SJCRH30 (cell line): ENCODE measurements at regions not wholly inside any gene's neighbourhood (a gene's known extent, or its start where the extent isn't known, plus 50 kb on each side); places are given as distances from the start of the nearest gene placed in this dataset.
"Not testable (repeated sequence)": the region's sequence is repeated elsewhere in the genome, so short reads cannot be mapped to it uniquely, and the experiment has no call there.

Source experiments
- DNase-seq, 2 experiments: peaks; one replicate each; pipeline ENCODE4 v3.0.0-alpha.2; 2015 to 2020
- H3K27ac ChIP-seq: fragments of 250-450 bp; sonication (Bioruptor Pico); 2 replicates; pipeline ENCODE4 v1.5.1; 2020; ENCODE audit warnings: mild to moderate bottlenecking, moderate library complexity
- H3K27me3 ChIP-seq: fragments of 250-450 bp; sonication (Bioruptor Pico); 2 replicates; pipeline ENCODE4 v1.5.1; 2020; ENCODE audit warnings: mild to moderate bottlenecking, moderate library complexity
- H3K36me3 ChIP-seq: fragments of 250-450 bp; sonication (Bioruptor Pico); 2 replicates; pipeline ENCODE4 v1.5.1; 2020; ENCODE audit warnings: mild to moderate bottlenecking, moderate library complexity
- H3K4me1 ChIP-seq: fragments of 250-450 bp; sonication (Bioruptor Pico); 2 replicates; pipeline ENCODE4 v1.5.1; 2020; ENCODE audit warnings: mild to moderate bottlenecking, moderate library complexity
- H3K4me3 ChIP-seq: fragments of 250-450 bp; sonication (Bioruptor Pico); 2 replicates; pipeline ENCODE4 v1.5.1; 2020; ENCODE audit warnings: mild to moderate bottlenecking, moderate library complexity
- H3K9me3 ChIP-seq: fragments of 250-450 bp; sonication (Bioruptor Pico); replicated peaks from 2 replicates; pipeline ENCODE4 v1.5.1; 2020; ENCODE audit warnings: mild to moderate bottlenecking, moderate library complexity

- no peak overlapping the region for H3K27ac ChIP-seq
- no peaks in the 10 kb centered on the region for H3K4me1 ChIP-seq
- H3K36me3 ChIP-seq, result no peaks in the 10 kb centered on the region
- no peak for DNase-seq
- no peaks in the 10 kb centered on the region for H3K9me3 ChIP-seq
- H3K27me3 ChIP-seq, result no peaks in the 10 kb centered on the region
- no peak overlapping the region for H3K4me3 ChIP-seq
Observed at GRCh38 chr6:167746390-167746907, 80.3 kb upstream of the AFDN start.

- Histone ChIP-seq H3K4me3 (no peak overlapping the region), H3K36me3 (no peaks in the 10 kb centered on the region), H3K27me3 (no peaks in the 10 kb centered on the region), H3K4me1 (no peaks in the 10 kb centered on the region), H3K27ac (no peak overlapping the region), H3K9me3 (no peaks in the 10 kb centered on the region)
- no peak for DNase-seq
Observed at GRCh38 chr6:167746975-167747374, 79.7 kb upstream of the AFDN start.

- Histone ChIP-seq H3K4me1 (no peaks in the 10 kb centered on the region), H3K9me3 (no peaks in the 10 kb centered on the region), H3K27me3 (no peaks in the 10 kb centered on the region), H3K4me3 (no peak overlapping the region), H3K36me3 (no peaks in the 10 kb centered on the region), H3K27ac (no peak overlapping the region)
- DNase-seq, result no peak
Observed at GRCh38 chr6:167747645-167748044, 79.1 kb upstream of the AFDN start.

- no peak overlapping the region for H3K4me3 ChIP-seq
- H3K36me3 ChIP-seq, result no peaks in the 10 kb centered on the region
- no peak for DNase-seq
- no peaks in the 10 kb centered on the region for H3K27me3 ChIP-seq
- H3K9me3 ChIP-seq, result no peaks in the 10 kb centered on the region
- H3K4me1 ChIP-seq, result no peaks in the 10 kb centered on the region
- H3K27ac ChIP-seq, result no peak overlapping the region
Observed at GRCh38 chr6:167748046-167748445, 78.7 kb upstream of the AFDN start.

GRCh38 chr6:167748458-167749379 is 78.0 kb upstream of the AFDN start:
- Histone ChIP-seq H3K27ac (no peak overlapping the region), H3K4me3 (no peak overlapping the region), H3K36me3 (no peaks in the 10 kb centered on the region), H3K4me1 (no peaks in the 10 kb centered on the region), H3K27me3 (no peaks in the 10 kb centered on the region), H3K9me3 (no peaks in the 10 kb centered on the region)
- no peak for DNase-seq

GRCh38 chr6:167750956-167751358 is 75.8 kb upstream of the AFDN start:
- Histone ChIP-seq H3K27ac (no peak overlapping the region), H3K27me3 (no peaks in the 10 kb centered on the region), H3K36me3 (no peaks in the 10 kb centered on the region), H3K4me1 (no peaks in the 10 kb centered on the region), H3K4me3 (no peak overlapping the region), H3K9me3 (no peaks in the 10 kb centered on the region)
- DNase-seq, result no peak

GRCh38 chr6:167751579-167752115 is 75.1 kb upstream of the AFDN start:
- H3K4me3 ChIP-seq, result no peak overlapping the region
- H3K4me1 ChIP-seq, result no peaks in the 10 kb centered on the region
- no peak for DNase-seq
- H3K9me3 ChIP-seq, result no peaks in the 10 kb centered on the region
- H3K27ac ChIP-seq, result no peak overlapping the region
- no peaks in the 10 kb centered on the region for H3K36me3 ChIP-seq
- no peaks in the 10 kb centered on the region for H3K27me3 ChIP-seq

GRCh38 chr6:167753281-167753680 is 73.4 kb upstream of the AFDN start:
- not testable (repeated sequence) for H3K27me3 ChIP-seq, H3K4me3 ChIP-seq, H3K4me1 ChIP-seq, H3K36me3 ChIP-seq, H3K9me3 ChIP-seq, DNase-seq, H3K27ac ChIP-seq

GRCh38 chr6:167754691-167755090 is 72.0 kb upstream of the AFDN start:
- H3K36me3 ChIP-seq, result no peaks in the 10 kb centered on the region
- DNase-seq, result no peak
- H3K4me1 ChIP-seq, result no peaks in the 10 kb centered on the region
- no peak overlapping the region for H3K27ac ChIP-seq
- H3K27me3 ChIP-seq, result no peaks in the 10 kb centered on the region
- no peak overlapping the region for H3K4me3 ChIP-seq
- H3K9me3 ChIP-seq, result no peaks in the 10 kb centered on the region

GRCh38 chr6:167755461-167755860 is 71.2 kb upstream of the AFDN start:
- H3K27ac ChIP-seq, result no peak overlapping the region
- H3K9me3 ChIP-seq, result no peaks in the 10 kb centered on the region
- H3K27me3 ChIP-seq, result no peaks in the 10 kb centered on the region
- H3K36me3 ChIP-seq, result no peaks in the 10 kb centered on the region
- no peak overlapping the region for H3K4me3 ChIP-seq
- no peaks in the 10 kb centered on the region for H3K4me1 ChIP-seq
- DNase-seq, result no peak

GRCh38 chr6:167756597-167756996 is 70.1 kb upstream of the AFDN start:
- DNase-seq, result no peak
- H3K27ac ChIP-seq, result no peak overlapping the region

GRCh38 chr6:167757249-167757648 is 69.5 kb upstream of the AFDN start:
- Histone ChIP-seq H3K4me1 (no peaks in the 10 kb centered on the region), H3K27ac (no peak overlapping the region), H3K27me3 (peaks cover 10% of the 10 kb centered on the region; the same call in 1 of the 2 replicates), H3K4me3 (no peak overlapping the region), H3K36me3 (no peaks in the 10 kb centered on the region), H3K9me3 (no peaks in the 10 kb centered on the region)
- no peak for DNase-seq

More at GRCh38 chr6:167756597-167756996, 70.1 kb upstream of the AFDN start:
- Histone ChIP-seq H3K4me1 (no peaks in the 10 kb centered on the region), H3K27me3 (peaks cover 6% of the 10 kb centered on the region; the same call in 1 of the 2 replicates), H3K36me3 (no peaks in the 10 kb centered on the region), H3K9me3 (no peaks in the 10 kb centered on the region), H3K4me3 (no peak overlapping the region)

- no peak for DNase-seq
- no peak overlapping the region for H3K27ac ChIP-seq
- H3K4me3 ChIP-seq, result no peak overlapping the region
- H3K27me3 ChIP-seq, result peaks cover 16% of the 10 kb centered on the region
- H3K36me3 ChIP-seq, result no peaks in the 10 kb centered on the region
- H3K4me1 ChIP-seq, result no peaks in the 10 kb centered on the region
- no peaks in the 10 kb centered on the region for H3K9me3 ChIP-seq
Observed at GRCh38 chr6:167757821-167758220, 68.9 kb upstream of the AFDN start.

- no peak for DNase-seq
- Histone ChIP-seq H3K9me3 (no peaks in the 10 kb centered on the region), H3K36me3 (no peaks in the 10 kb centered on the region), H3K27ac (no peak overlapping the region), H3K4me3 (no peak overlapping the region), H3K27me3 (peaks cover 20% of the 10 kb centered on the region), H3K4me1 (no peaks in the 10 kb centered on the region)
Observed at GRCh38 chr6:167758309-167759023, 68.2 kb upstream of the AFDN start.

GRCh38 chr6:167759206-167759605 is 67.5 kb upstream of the AFDN start:
- no peaks in the 10 kb centered on the region for H3K9me3 ChIP-seq
- H3K4me1 ChIP-seq, result no peaks in the 10 kb centered on the region
- H3K36me3 ChIP-seq, result no peaks in the 10 kb centered on the region
- H3K27me3 ChIP-seq, result peaks cover 25% of the 10 kb centered on the region
- DNase-seq, result no peak
- H3K4me3 ChIP-seq, result no peak overlapping the region
- no peak overlapping the region for H3K27ac ChIP-seq
